Transverse colon (tissue), 4 donors: ENCODE measurements at regions not wholly inside any gene's neighbourhood (a gene's known extent, or its start where the extent isn't known, plus 50 kb on each side); places are given as distances from the start of the nearest gene placed in this dataset.

ENCODE experiments used
- DNase-seq: peaks from one replicate; pipeline ENCODE4 v3.0.0-alpha.2; 2019
- H3K27ac ChIP-seq, 4 donors: fragments of 200-600 bp; sonication (generic); 2 replicates each; pipeline ENCODE4 v1.5.1; 2016 to 2018; ENCODE audit warnings: inconsistent platforms in 4 of 4
- H3K27me3 ChIP-seq: fragments of 200-600 bp; sonication (generic); 2 replicates; pipeline ENCODE4 v1.5.1; 2017; ENCODE audit warnings: inconsistent platforms
- H3K36me3 ChIP-seq, 4 donors: fragments of 200-600 bp; sonication (generic); 2 replicates each; pipeline ENCODE4 v1.5.1; 2017 to 2019; ENCODE audit warnings: inconsistent platforms in 4 of 4
- H3K4me1 ChIP-seq, 4 donors: fragments of 200-600 bp; sonication (generic); 2 replicates each; pipeline ENCODE4 v1.5.1; 2017 to 2020; ENCODE audit warnings: inconsistent platforms in 4 of 4
- H3K4me3 ChIP-seq, 4 donors: fragments of 200-600 bp; sonication (generic); 1 replicate in 1 of 4; 2 replicates in 3 of 4; pipeline versions ENCODE4 v1.5.1 to v1.6.1; 2017 to 2019; ENCODE audit warnings: inconsistent platforms in 4 of 4
- H3K9me3 ChIP-seq, 2 donors: fragments of 200-600 bp; sonication (generic); 2 replicates each; pipeline ENCODE4 v1.5.1; 2017 to 2019; ENCODE audit warnings: inconsistent platforms in 2 of 2
- CTCF ChIP-seq, 5 experiments: fragments of 200-600 bp in 3 of 5; fragments of 450-650 bp in 2 of 5; sonication (generic) in 3 of 5; IDR thresholded peaks; 1 replicate in 2 of 5; 2 replicates in 3 of 5; pipeline ENCODE4 v1.5.1; 2016 to 2017; ENCODE audit warnings: antibody characterized with exemption in 5 of 5, inconsistent platforms in 3 of 5, mild to moderate bottlenecking in 2 of 5, moderate library complexity in 1 of 5
- EP300 ChIP-seq: sonication (generic); formaldehyde crosslinking; IDR thresholded peaks from one replicate; pipeline ENCODE4 v1.6.1; 2017; ENCODE audit warnings: antibody characterized with exemption, low read depth
- POLR2A ChIP-seq: fragments of 450-650 bp; IDR thresholded peaks from one replicate; pipeline ENCODE4 v1.6.1; 2016; ENCODE audit warnings: antibody characterized with exemption, mild to moderate bottlenecking, moderate library complexity
- POLR2AphosphoS5 ChIP-seq, 3 donors: sonication (generic); formaldehyde crosslinking; IDR thresholded peaks; one replicate each; pipeline ENCODE4 v1.6.1; 2016; ENCODE audit warnings: antibody characterized with exemption in 3 of 3
- WGBS, 2 donors: methylation state at CpG; one replicate each; pipeline ENCODE4 v1.1.5; 2018; ENCODE audit warnings: low coverage in 1 of 2; 5-methylcytosine and 5-hydroxymethylcytosine counted together
- in situ Hi-C, 4 donors: fragments of 200-750 bp; cut with MboI; loops; one replicate each; pipeline versions ENCODE4 v1.15.0 to v1.15.1; 2017; ENCODE audit warnings: low sequenced_read_pairs in 3 of 4, low pct_ligation_motif_present in 1 of 4, low pct_unique_long_range_greater_than_20kb in 1 of 4
- intact Hi-C: fragments of 100-400 bp; cut with DNase I; formaldehyde crosslinking; loops from one replicate; pipeline ENCODE4 v1.15.1; 2023; ENCODE audit warnings: low total_unique reads

GRCh38 chr11:100467821-100468508, 219.1 kb upstream of the ARHGAP42 start:
- DNase-seq: no peak
- H3K27ac ChIP-seq: no peak overlapping the region
- H3K27me3 ChIP-seq: no peaks in the 10 kb centered on the region
- in situ Hi-C loops (no loop called here), intact Hi-C loops (no loop called here)
- no peaks in the 10 kb centered on the region for H3K4me1 ChIP-seq
- no peaks in the 10 kb centered on the region for H3K9me3 ChIP-seq
- H3K36me3 ChIP-seq: no peaks in the 10 kb centered on the region
- H3K4me3 ChIP-seq: no peak overlapping the region
- TF ChIP-seq CTCF (IDR thresholded peaks at IDR 0.05) (no peak), POLR2AphosphoS5 (IDR thresholded peaks at IDR 0.05) (no peak), EP300 (no peak), POLR2A (no peak)
- 83 to 91% methylated on average over 2 to 3 of the region's 3 CpGs for WGBS, 2 donors

- Histone ChIP-seq H3K27me3 (no peaks in the 10 kb centered on the region), H3K9me3 (no peaks in the 10 kb centered on the region), H3K27ac (no peak overlapping the region), H3K4me3 (no peak overlapping the region), H3K4me1 (no peaks in the 10 kb centered on the region), H3K36me3 (no peaks in the 10 kb centered on the region)
- TF ChIP-seq POLR2AphosphoS5 (IDR thresholded peaks at IDR 0.05) (no peak), POLR2A (no peak), CTCF (IDR thresholded peaks at IDR 0.05) (no peak), EP300 (no peak)
- WGBS, 2 donors: 0 to 40% methylated on average over 1 to 2 of the region's 2 CpGs
- intact Hi-C loops: no loop called here
- no peak for DNase-seq
- in situ Hi-C loops: no loop called here
Measured at GRCh38 chr11:100469835-100470234, 217.3 kb upstream of the ARHGAP42 start.

- Histone ChIP-seq H3K27me3 (no peaks in the 10 kb centered on the region), H3K27ac (no peak overlapping the region), H3K9me3 (no peaks in the 10 kb centered on the region), H3K36me3 (no peaks in the 10 kb centered on the region), H3K4me3 (no peak overlapping the region), H3K4me1 (no peaks in the 10 kb centered on the region)
- TF ChIP-seq POLR2AphosphoS5 (IDR thresholded peaks at IDR 0.05) (no peak), POLR2A (no peak), CTCF (IDR thresholded peaks at IDR 0.05) (no peak), EP300 (no peak)
- in situ Hi-C loops (no loop called here), intact Hi-C loops (no loop called here)
- DNase-seq: no peak
- 41 to 49% methylated on average over 2 of the region's 2 CpGs for WGBS, 2 donors
Measured at GRCh38 chr11:100472727-100473389, 214.2 kb upstream of the ARHGAP42 start.

GRCh38 chr11:100473390-100473740, 213.7 kb upstream of the ARHGAP42 start:
- H3K4me1 ChIP-seq: no peaks in the 10 kb centered on the region
- in situ Hi-C loops: no loop called here
- TF ChIP-seq CTCF (IDR thresholded peaks at IDR 0.05) (no peak), POLR2AphosphoS5 (IDR thresholded peaks at IDR 0.05) (no peak)
- 90 to 93% methylated on average over 1 of the region's 1 CpG for WGBS, 2 donors
- no peak for DNase-seq
- H3K27me3 ChIP-seq: no peaks in the 10 kb centered on the region
- no peak overlapping the region for H3K4me3 ChIP-seq
- no peak overlapping the region for H3K27ac ChIP-seq
- no peaks in the 10 kb centered on the region for H3K36me3 ChIP-seq
- no peaks in the 10 kb centered on the region for H3K9me3 ChIP-seq
- intact Hi-C loops: no loop called here
